HG02840 (cell line): ENCODE measurements at regions not wholly inside any gene's neighbourhood (a gene's known extent, or its start where the extent isn't known, plus 50 kb on each side); places are given as distances from the start of the nearest gene placed in this dataset.

Experiments
- ATAC-seq: cut with Tn5 transposase; IDR thresholded peaks from one replicate; pipeline ENCODE4 v1.9.1; 2021; ENCODE audit warnings: mild to moderate bottlenecking, moderate library complexity, moderate number of reproducible peaks; ENCODE audit not compliant: unreplicated experiment, low FRiP score

- ATAC-seq = no peak
These were observed 443.7 kb downstream of the DSEL start for GRCh38 chr18:67072791-67073190.

DNA sequence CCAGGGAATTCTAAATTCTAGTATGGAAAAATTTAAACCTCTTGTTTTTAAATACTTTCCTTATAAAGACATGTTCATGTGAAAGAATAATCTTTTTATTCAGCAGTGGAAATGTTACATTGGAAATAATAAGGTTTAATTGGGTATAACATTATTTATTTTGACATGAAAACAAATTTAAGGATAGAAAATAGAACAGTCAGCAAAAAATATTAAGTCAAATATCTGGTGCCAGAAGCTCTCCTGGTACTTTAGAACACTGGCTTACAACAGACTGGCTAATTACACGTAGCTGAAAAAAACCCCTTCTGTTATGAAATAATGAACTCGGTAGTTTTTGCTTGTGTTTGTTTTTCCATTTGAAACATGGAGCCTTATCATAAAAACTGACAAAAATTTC is 447.9 kb downstream of the DSEL start:
- ATAC-seq = no peak

DNA sequence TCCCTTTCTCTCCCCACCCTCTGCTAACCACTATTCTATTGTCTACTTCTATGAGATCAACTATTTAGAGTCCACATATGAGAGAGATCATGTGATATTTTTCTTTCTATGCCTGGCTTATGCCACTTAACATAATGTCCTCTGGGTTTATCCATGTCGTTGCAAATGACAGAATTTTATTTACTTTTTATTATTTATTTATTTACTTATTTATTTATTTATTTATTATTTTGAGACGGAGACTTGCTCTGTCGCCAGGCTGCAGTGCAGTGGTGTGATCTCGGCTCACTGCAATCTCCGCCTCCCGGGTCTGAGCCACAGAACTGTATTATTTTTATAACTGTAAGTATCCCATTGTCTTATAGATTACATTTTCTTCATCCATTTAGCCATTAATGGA is 443.4 kb upstream of the CDH19 start:
- ATAC-seq = no peak

DNA sequence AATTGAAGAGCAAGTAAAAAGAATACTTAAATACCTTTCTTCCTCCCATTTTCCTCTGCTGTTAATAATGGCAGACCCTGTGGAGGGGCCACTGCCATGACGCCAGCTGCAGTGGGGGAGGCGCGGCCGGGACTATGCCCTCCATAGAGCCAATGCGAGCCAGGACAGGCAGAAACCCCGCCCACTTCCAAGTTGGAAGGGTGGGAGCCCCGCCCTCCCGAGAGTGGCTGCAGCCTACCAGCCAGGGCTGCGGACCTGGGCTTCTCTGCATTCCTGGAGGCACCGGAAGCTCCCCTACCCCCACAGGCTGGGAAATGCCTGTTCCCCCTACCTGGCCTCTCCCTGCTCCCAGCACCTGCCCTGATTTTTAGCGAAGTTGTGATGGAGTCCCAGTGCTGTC is 439.4 kb upstream of the CDH19 start:
- ATAC-seq = no peak

DNA sequence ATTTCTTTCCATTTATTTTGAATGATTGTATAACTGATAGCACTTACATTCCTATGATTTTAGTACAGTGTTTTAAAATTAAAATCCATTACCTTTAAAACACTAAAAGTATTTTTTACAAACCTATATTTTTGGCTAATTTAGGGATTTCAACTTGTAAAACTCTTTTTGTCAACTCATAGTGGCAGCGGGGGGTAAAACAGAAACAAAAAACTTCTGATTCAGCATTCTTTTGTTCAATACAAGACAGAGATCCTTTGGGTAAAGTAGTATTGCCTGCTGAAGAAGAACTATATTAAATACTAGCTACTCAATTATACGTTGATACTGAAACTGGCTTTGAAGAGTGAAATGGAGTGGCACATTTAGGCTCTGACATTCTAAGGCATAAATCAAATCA is 437.4 kb upstream of the CDH19 start:
- ATAC-seq = no peak

- ATAC-seq = no peak
These were observed 431.1 kb upstream of the CDH19 start for GRCh38 chr18:67035026-67035425.

GRCh38 chr18:67023059-67023458 is 419.2 kb upstream of the CDH19 start:
- ATAC-seq = no peak

DNA sequence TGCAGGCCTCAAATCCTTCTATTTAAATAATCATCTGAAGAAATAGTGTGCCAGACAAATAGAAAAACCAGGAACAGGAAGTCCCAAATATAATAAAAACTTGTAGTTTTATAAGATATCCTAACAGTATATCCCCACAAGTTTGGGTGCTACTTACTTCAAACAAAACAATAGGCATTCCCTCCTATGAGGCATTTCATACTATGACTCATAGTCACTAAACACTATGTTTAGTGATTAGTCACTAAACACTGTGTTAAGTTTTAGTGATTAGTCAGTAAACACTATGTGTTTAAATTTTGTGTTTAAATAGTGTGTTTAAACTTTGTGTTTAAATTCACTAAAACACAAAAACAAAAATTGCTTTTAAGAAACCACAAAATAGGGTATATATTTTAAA is 407.0 kb upstream of the CDH19 start:
- ATAC-seq = no peak

DNA sequence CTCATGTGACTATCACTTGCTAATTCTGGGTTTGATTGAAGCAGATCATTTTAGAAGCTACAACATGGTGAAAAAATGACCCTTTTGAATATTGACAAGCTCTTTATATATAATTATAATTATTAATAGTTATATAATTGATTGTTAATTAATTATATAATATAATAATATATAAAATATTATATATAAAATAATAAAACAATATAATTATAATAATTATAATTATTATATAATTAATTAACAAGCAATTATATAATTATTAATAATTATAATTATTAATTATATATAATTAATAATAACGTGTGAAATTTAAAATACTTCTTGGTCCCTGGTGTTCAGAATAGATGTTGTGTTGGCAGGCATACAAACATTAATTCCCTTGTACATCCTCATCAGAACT is 404.1 kb upstream of the CDH19 start:
- no peak for ATAC-seq

DNA sequence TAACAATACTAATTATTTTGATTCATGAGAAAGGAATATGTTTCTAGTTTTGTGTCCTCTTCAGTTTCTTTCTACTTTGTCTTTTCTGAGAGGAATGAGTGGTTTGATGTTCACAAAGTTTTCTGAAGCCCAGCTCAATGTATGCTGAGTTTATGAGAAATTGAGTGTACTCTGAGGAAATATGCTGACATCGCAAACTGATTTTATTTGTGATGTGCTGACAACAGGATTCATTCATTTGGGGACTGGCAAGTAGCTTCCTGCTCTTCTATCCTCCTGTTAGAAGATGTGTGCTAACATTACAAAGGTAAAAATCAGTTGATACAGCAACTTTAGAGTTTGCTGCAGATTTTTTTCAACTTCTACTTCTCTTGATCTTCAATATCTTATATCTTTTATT is 403.2 kb upstream of the CDH19 start:
- no peak for ATAC-seq

- no peak for ATAC-seq
These were observed 397.2 kb upstream of the CDH19 start for GRCh38 chr18:67001052-67001451.

DNA sequence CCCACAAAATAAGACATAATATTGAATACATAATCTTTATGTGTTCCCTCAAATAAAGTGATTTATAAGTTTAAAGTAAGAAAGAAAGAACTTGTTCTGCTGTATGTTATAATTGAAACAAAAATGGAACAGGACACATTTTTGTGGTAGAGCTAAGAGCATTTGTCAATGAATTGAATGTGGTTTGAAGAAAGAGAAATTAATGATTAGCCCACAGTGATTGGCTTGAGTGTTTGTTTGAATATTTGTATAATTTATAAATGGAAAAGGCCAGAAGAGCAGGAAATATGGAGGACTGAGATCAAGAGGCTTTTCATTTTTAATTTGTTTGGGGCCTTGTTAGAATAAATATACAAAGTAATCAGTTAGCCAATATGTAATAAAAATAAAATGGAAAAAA is 395.1 kb upstream of the CDH19 start:
- no peak for ATAC-seq

DNA sequence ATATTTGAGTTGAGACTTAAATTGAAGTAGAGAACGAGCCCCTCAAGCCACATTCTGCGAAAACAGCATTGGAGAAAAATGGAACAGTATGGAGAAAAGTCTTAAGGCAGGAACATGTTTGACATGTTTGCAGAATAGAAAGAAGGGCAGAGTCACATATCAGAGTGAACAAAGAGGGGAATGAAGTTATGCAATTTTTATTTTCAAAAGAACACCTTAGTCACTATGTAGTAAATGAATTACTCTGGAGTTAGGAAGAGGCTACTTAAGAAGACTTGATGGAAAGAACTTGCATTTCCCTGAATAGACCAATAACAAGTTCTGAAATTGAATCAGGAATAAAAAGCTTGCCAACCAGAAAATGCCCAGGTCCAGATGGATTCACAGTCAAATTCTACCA is 391.4 kb upstream of the CDH19 start:
- no peak for ATAC-seq

DNA sequence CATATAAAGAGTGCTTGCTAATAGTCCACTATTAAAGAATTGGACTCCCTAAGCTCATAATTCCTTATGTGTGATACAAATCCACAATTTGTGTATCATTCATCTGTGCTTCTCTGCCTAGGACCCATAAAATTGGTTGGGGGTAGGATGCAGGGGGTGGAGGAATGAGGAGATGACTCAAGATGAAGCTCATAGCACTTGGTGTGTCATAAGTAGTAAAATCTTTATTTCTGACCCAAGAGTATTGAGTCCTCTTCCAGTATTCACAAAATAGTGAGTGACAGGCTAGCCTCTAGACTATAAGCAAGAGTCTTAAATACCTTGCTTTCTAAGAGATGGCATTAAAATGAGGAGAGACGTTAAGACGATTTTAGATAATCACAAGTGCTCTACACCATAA is 390.9 kb upstream of the CDH19 start:
- no peak for ATAC-seq

GRCh38 chr18:66993492-66993891 is 389.6 kb upstream of the CDH19 start:
- ATAC-seq = no peak

- ATAC-seq = no peak
These were observed 387.0 kb upstream of the CDH19 start for GRCh38 chr18:66990909-66991308.

GRCh38 chr18:66979009-66979408 is 375.1 kb upstream of the CDH19 start:
- ATAC-seq = no peak

GRCh38 chr18:66972681-66973080 is 368.8 kb upstream of the CDH19 start:
- ATAC-seq = no peak

DNA sequence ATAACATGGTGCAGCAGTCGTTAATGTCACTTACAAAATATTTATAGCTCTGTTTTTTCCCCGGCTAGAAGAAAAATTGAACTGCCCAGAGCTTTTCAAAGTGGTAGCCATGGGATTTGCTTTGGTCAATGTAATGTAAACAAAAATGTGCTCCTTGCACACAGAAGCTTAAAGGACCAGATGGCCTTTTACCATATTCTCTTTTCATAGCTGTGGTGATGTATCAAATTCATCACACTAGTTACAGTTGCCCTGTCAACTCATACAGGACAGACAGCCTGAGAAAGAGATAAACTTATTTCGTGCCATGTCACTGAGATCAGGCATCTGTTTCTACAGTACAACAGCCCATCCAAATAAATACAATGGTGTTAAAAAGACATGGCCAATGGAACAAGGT is 368.1 kb upstream of the CDH19 start:
- ATAC-seq = no peak

- ATAC-seq = no peak
These were observed 362.3 kb upstream of the CDH19 start for GRCh38 chr18:66966171-66966570.

DNA sequence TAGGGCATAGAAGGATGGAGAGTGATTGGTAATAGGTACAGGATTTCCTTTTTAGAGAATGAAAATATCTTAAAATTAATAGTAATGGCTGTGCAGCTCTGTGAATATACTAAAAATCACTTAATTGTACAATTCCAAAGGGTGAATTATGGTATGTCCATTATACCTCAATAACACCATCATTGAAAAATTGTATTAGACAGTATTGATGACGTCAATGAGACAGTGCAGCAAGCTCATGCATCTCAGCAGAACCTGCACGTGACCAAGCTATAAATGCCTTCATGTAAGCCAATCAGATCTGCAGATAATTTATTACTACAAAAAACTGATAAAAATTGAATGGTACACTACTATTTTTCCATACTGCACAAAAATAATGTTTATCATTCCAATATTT is 354.4 kb upstream of the CDH19 start:
- no peak for ATAC-seq

GRCh38 chr18:66951750-66952149 is 347.9 kb upstream of the CDH19 start:
- no peak for ATAC-seq

DNA sequence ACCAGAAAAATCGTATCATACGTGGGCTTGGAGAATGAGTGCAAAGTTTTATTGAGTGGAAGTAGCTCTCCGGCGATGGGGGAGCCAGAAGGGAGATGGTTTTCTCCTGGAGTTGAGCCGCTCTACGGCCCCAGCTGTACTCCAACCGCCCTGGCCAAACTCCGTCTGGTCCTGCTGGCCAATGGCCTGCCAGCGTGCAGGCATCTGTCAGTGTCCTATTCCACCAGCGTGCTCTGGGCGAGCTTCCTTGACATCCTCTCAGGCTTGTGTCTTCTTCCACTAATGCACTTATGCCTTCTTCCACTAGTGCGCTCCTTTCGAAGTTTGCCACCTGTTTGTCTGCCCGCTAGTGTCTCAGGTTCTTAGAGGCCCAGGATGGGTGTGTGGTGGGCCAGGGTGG is 345.5 kb upstream of the CDH19 start:
- ATAC-seq = no peak

DNA sequence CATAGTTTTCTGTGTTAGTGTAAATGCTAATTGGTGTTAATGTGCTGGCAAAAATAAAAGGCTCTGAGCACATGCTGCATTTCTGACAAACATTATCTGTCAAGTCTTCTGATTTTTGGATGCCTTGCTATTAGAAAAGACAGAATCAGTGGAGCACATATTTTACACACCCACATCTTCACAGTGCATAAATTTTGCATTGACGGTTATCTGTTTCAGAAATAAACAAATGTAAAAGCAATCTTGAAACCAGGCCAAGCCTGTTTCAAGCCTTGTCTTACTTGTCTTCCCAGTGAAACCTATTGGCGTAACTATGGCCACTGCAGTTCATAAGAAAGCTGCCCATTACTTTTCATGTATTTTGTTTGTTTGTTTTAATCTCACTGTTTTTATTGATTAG is 333.7 kb upstream of the CDH19 start:
- ATAC-seq = no peak
